ENCODE measurements at regions not wholly inside any gene's neighbourhood (a gene's known extent, or its start where the extent isn't known, plus 50 kb on each side); places are given as distances from the start of the nearest gene placed in this dataset.

GRCh38 chr11:97607291-97608000 lies 1217.6 kb downstream of the JRKL start:
- H4K20me1 ChIP-seq (ENCODE audit: control insufficient read depth, extremely low read depth, insufficient read depth, low read length): no peaks in the 10 kb centered on the region
- H3K9me1 ChIP-seq (ENCODE audit: control insufficient read depth, extremely low read depth, insufficient read depth, low read length): no peaks in the 10 kb centered on the region
- H3K27ac ChIP-seq (ENCODE audit: control insufficient read depth, insufficient read depth, low read length): no peak overlapping the region
- no peak overlapping the region for H3K9ac ChIP-seq (ENCODE audit: control insufficient read depth, extremely low read depth, insufficient read depth, low read length)
- DNase-seq (ENCODE audit: low read depth, low spot score): no peak
- no peaks in the 10 kb centered on the region for H3K36me3 ChIP-seq (ENCODE audit: control insufficient read depth in 2 of 2, extremely low read depth in 1 of 2, insufficient read depth in 2 of 2, low read length in 2 of 2)
- no peak for FAIRE-seq
- H3K27me3 ChIP-seq (ENCODE audit: control insufficient read depth, extremely low read depth, insufficient read depth, low read length): no peaks in the 10 kb centered on the region
- dilution Hi-C loops (cut with MboI; ENCODE audit: extremely low pct_ligation_motif_present, low sequenced_read_pairs): no loop called here
- no peaks in the 10 kb centered on the region for H3K79me2 ChIP-seq (ENCODE audit: control insufficient read depth, insufficient read depth, low read length)
- no peak overlapping the region for H2AFZ ChIP-seq (ENCODE audit: control insufficient read depth, low read length)
- H3K4me2 ChIP-seq (ENCODE audit: control insufficient read depth, extremely low read depth, insufficient read depth, low read depth, low read length): no peak overlapping the region
- TF ChIP-seq, protein P1, sequence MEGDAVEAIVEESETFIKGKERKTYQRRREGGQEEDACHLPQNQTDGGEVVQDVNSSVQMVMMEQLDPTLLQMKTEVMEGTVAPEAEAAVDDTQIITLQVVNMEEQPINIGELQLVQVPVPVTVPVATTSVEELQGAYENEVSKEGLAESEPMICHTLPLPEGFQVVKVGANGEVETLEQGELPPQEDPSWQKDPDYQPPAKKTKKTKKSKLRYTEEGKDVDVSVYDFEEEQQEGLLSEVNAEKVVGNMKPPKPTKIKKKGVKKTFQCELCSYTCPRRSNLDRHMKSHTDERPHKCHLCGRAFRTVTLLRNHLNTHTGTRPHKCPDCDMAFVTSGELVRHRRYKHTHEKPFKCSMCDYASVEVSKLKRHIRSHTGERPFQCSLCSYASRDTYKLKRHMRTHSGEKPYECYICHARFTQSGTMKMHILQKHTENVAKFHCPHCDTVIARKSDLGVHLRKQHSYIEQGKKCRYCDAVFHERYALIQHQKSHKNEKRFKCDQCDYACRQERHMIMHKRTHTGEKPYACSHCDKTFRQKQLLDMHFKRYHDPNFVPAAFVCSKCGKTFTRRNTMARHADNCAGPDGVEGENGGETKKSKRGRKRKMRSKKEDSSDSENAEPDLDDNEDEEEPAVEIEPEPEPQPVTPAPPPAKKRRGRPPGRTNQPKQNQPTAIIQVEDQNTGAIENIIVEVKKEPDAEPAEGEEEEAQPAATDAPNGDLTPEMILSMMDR (optimal IDR thresholded peaks at IDR 0.05 in 1 of 3, IDR thresholded peaks at IDR 0.05 in 1 of 3, conservative IDR thresholded peaks at IDR 0.05 in 1 of 3; ENCODE audit: extremely low read depth in 1 of 3, insufficient read depth in 2 of 3, low read length in 3 of 3): no peak
- TF ChIP-seq EZH2 (IDR thresholded peaks at IDR 0.05; ENCODE audit: low read length): no peak
- peaks cover 2% of the 10 kb centered on the region for H3K9me3 ChIP-seq (ENCODE audit: control insufficient read depth, low read depth, low read length)
- H3K4me1 ChIP-seq (ENCODE audit: control insufficient read depth, extremely low read depth, insufficient read depth, low read length): no peaks in the 10 kb centered on the region
- H3K4me3 ChIP-seq (ENCODE audit: control insufficient read depth in 2 of 3, extremely low read depth in 1 of 3, insufficient read depth in 2 of 3, low read depth in 1 of 3, low read length in 3 of 3): no peak overlapping the region

DNA sequence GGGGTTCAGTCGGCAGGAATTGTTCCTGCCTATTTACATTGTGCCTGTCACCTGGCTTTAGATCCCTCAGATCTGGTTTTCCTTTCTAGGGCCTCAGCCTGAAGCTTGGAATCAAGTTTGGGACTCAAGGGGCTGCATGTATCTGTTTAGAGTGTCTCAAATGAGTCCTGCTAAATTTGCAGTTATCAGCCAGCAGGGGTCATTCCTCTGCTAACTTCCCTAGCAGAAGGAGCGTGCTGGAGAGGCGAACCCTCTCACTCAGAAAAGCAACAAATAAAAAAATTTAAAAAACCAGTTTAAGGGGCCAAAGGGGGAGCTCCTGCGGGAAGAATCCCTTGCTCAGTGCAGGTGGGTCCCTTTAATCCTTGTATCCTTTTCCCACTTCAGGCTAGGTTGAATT lies 1220.2 kb downstream of the JRKL start:
- no peak for TF ChIP-seq EZH2 (IDR thresholded peaks at IDR 0.05; ENCODE audit: low read length)
- TF ChIP-seq, protein P1 (optimal IDR thresholded peaks at IDR 0.05 in 1 of 3, IDR thresholded peaks at IDR 0.05 in 1 of 3, conservative IDR thresholded peaks at IDR 0.05 in 1 of 3; ENCODE audit: extremely low read depth in 1 of 3, insufficient read depth in 2 of 3, low read length in 3 of 3): peak in 1 of 3 experiments; percentile 5
- H3K27ac ChIP-seq (ENCODE audit: control insufficient read depth, insufficient read depth, low read length): no peak overlapping the region
- H3K79me2 ChIP-seq (ENCODE audit: control insufficient read depth, insufficient read depth, low read length): no peaks in the 10 kb centered on the region
- H3K9me3 ChIP-seq (ENCODE audit: control insufficient read depth, low read depth, low read length): peaks cover 2% of the 10 kb centered on the region
- H3K9ac ChIP-seq (ENCODE audit: control insufficient read depth, extremely low read depth, insufficient read depth, low read length): no peak overlapping the region
- no peaks in the 10 kb centered on the region for H3K27me3 ChIP-seq (ENCODE audit: control insufficient read depth, extremely low read depth, insufficient read depth, low read length)
- H3K4me2 ChIP-seq (ENCODE audit: control insufficient read depth, extremely low read depth, insufficient read depth, low read depth, low read length): no peak overlapping the region
- no peaks in the 10 kb centered on the region for H3K36me3 ChIP-seq (ENCODE audit: control insufficient read depth in 2 of 2, extremely low read depth in 1 of 2, insufficient read depth in 2 of 2, low read length in 2 of 2)
- no peak for FAIRE-seq
- dilution Hi-C loops (cut with MboI; ENCODE audit: extremely low pct_ligation_motif_present, low sequenced_read_pairs): no loop called here
- no peak for DNase-seq (ENCODE audit: low read depth, low spot score)
- no peaks in the 10 kb centered on the region for H3K9me1 ChIP-seq (ENCODE audit: control insufficient read depth, extremely low read depth, insufficient read depth, low read length)
- no peak overlapping the region for H2AFZ ChIP-seq (ENCODE audit: control insufficient read depth, low read length)
- H3K4me1 ChIP-seq (ENCODE audit: control insufficient read depth, extremely low read depth, insufficient read depth, low read length): no peaks in the 10 kb centered on the region
- H4K20me1 ChIP-seq (ENCODE audit: control insufficient read depth, extremely low read depth, insufficient read depth, low read length): no peaks in the 10 kb centered on the region
- H3K4me3 ChIP-seq (ENCODE audit: control insufficient read depth in 2 of 3, extremely low read depth in 1 of 3, insufficient read depth in 2 of 3, low read depth in 1 of 3, low read length in 3 of 3): no peak overlapping the region
